LNCaP clone FGC (cell line): ENCODE measurements at regions not wholly inside any gene's neighbourhood (a gene's known extent, or its start where the extent isn't known, plus 50 kb on each side); places are given as distances from the start of the nearest gene placed in this dataset.

Experiments
- DNase-seq: peaks from one replicate; pipeline ENCODE4 v3.0.0-alpha.2; 2011; ENCODE audit warnings: low read depth
- H3K4me3 ChIP-seq: 2 replicates; pipeline ENCODE4 v1.5.1; 2011; ENCODE audit warnings: mild to moderate bottlenecking, low read depth, low read length, control low read depth
- TF ChIP-seq, protein P1 (sequence below): IDR thresholded peaks from 2 replicates; pipeline ENCODE4 v1.5.1; 2012; ENCODE audit warnings: mild to moderate bottlenecking; ENCODE audit not compliant: control insufficient read depth, insufficient read depth; ENCODE audit errors: extremely low read depth

DNA sequence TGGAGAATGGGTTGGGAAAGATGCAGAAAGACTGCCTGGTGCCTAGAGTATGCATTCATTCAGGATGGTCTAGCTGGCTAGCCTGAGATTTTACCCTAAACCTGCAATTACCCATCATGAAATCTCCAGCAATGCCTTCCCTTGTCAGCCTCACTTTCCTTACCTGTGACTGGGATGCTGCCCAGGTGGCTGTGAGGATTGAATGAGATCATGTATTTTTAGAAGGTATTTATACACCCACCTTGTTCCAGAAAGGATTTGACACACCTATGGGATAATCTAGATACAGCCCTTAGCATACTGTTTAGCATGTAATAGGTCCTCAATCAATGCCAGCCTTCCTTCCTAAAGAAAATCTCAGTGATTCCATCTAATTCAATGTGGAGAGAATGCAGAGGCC, 561.4 kb downstream of the CDK5RAP2 start:
- no peak overlapping the region for H3K4me3 ChIP-seq
- no peak for DNase-seq
- TF ChIP-seq, protein P1, sequence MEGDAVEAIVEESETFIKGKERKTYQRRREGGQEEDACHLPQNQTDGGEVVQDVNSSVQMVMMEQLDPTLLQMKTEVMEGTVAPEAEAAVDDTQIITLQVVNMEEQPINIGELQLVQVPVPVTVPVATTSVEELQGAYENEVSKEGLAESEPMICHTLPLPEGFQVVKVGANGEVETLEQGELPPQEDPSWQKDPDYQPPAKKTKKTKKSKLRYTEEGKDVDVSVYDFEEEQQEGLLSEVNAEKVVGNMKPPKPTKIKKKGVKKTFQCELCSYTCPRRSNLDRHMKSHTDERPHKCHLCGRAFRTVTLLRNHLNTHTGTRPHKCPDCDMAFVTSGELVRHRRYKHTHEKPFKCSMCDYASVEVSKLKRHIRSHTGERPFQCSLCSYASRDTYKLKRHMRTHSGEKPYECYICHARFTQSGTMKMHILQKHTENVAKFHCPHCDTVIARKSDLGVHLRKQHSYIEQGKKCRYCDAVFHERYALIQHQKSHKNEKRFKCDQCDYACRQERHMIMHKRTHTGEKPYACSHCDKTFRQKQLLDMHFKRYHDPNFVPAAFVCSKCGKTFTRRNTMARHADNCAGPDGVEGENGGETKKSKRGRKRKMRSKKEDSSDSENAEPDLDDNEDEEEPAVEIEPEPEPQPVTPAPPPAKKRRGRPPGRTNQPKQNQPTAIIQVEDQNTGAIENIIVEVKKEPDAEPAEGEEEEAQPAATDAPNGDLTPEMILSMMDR: no peak

DNA sequence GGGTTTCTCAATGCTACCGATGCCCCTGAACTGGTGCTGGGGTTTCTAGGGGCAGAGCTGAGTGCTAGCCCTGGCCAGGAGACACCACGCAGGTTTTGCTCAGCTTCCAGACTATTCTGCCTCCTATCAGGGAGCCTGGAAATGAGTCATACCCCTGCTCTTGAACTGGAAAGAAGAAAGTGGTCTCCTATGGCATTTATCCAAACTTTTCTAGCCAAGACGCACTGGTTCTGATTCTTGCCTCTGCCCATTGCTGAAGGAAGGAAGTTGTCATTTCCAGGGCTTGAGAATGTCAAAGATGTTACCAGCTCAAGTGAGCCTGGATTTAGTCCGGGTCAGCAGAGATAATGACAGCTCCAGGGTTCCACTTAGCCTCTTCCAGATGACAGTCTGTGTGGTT, 561.9 kb downstream of the CDK5RAP2 start:
- TF ChIP-seq, protein P1: no peak
- no peak for DNase-seq
- H3K4me3 ChIP-seq: no peak overlapping the region

- H3K4me3 ChIP-seq: no peak overlapping the region
- TF ChIP-seq, protein P1: no peak
- no peak for DNase-seq
These were observed 563.7 kb downstream of the CDK5RAP2 start for GRCh38 chr9:120016231-120016630.

DNA sequence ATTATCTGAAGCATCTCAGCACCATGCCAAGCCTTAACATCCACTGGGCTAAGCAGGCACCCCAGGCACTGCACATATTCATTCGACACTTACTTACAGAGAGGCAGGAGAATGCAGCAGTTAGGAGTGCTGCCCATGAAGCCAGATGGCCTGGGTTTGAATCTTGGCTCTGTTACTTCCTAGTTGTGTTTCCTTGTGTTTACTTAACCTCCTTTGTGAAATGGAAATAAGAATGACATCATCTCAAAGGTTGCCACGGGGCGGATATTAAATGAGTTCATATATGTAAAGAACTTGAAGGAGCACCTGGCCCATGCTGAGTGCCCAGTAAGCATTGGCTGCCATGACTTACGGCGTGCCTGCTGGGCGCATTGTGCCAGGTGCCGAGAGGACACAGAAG, 565.2 kb downstream of the CDK5RAP2 start:
- TF ChIP-seq, protein P1: no peak
- H3K4me3 ChIP-seq: no peak overlapping the region
- DNase-seq: peak; percentile 91

DNA sequence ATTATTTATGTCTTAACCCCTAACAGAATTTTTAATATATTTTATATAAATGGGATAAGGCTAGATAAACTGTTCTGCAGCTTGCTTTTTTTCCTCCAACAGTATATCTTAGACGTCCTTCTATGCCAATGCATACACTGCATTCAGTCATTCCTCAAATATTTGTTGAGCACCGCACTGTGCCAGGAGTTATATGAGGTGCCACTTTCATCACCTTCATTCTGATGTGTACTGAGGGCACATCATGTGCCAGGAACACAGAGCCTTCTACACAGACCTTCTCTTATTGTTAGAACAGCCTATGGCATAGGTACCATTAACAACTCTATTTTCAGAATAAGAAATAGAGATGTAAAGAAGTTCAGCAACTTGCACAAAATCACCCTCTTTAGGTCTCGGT, 570.1 kb downstream of the CDK5RAP2 start:
- peak; percentile 78 for DNase-seq
- H3K4me3 ChIP-seq: no peak overlapping the region
- TF ChIP-seq, protein P1: no peak

DNA sequence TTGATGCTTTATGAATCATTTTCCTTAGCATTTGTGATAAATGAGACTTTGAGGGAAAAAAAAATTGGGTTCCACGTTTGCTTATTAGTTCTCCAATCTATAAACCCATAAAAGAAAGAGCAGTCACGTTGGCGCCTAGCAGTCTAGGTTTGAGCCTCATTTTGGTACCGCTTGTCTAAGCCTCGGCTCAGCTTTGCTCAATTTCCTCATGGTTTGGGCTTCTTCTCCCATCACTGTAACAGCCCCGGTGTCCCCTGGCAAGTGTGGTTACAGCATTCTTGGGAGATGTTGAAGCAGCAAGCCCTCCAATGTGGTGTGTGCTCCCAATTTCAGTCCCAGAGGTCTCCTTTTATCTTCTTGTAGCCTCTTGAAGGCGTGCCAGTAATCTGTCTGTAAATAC, 578.4 kb downstream of the CDK5RAP2 start:
- DNase-seq: no peak
- no peak overlapping the region for H3K4me3 ChIP-seq
- TF ChIP-seq, protein P1: no peak

- DNase-seq: no peak
- TF ChIP-seq, protein P1: no peak
- H3K4me3 ChIP-seq: no peak overlapping the region
These were observed 581.4 kb downstream of the CDK5RAP2 start for GRCh38 chr9:119998614-119999013.
